Muscle layer of duodenum (tissue), 2 donors: ENCODE measurements at regions not wholly inside any gene's neighbourhood (a gene's known extent, or its start where the extent isn't known, plus 50 kb on each side); places are given as distances from the start of the nearest gene placed in this dataset.
"Not testable (repeated sequence)": the region's sequence is repeated elsewhere in the genome, so short reads cannot be mapped to it uniquely, and the experiment has no call there.

Experiments used
- H3K27ac ChIP-seq: one replicate; pipeline ENCODE4 v1.7.0; 2013; ENCODE audit warnings: mild to moderate bottlenecking, low read length
- H3K27me3 ChIP-seq: one replicate; pipeline ENCODE4 v1.7.0; 2013; ENCODE audit warnings: low read depth, mild to moderate bottlenecking, control low read depth, low read length
- H3K36me3 ChIP-seq, 2 donors: one replicate each; pipeline ENCODE4 v1.7.0; 2013; ENCODE audit warnings: low read length in 2 of 2, control low read depth in 1 of 2, mild to moderate bottlenecking in 1 of 2; ENCODE audit not compliant: insufficient read depth in 2 of 2, control insufficient read depth in 1 of 2
- H3K4me1 ChIP-seq, 2 donors: one replicate each; pipeline ENCODE4 v1.7.0; 2013; ENCODE audit warnings: low read length in 2 of 2, mild to moderate bottlenecking in 2 of 2, control low read depth in 1 of 2, moderate library complexity in 1 of 2; ENCODE audit not compliant: insufficient read depth in 2 of 2, control insufficient read depth in 1 of 2
- H3K4me3 ChIP-seq, 2 donors: one replicate each; pipeline ENCODE4 v1.7.0; 2013; ENCODE audit warnings: low read length in 2 of 2, low read depth in 1 of 2, mild to moderate bottlenecking in 1 of 2
- H3K9me3 ChIP-seq, 2 donors: one replicate each; pipeline ENCODE4 v1.7.0; 2013; ENCODE audit warnings: low read length in 2 of 2, control low read depth in 1 of 2, mild to moderate bottlenecking in 1 of 2; ENCODE audit not compliant: control insufficient read depth in 1 of 2
- donor health status: healthy.

DNA sequence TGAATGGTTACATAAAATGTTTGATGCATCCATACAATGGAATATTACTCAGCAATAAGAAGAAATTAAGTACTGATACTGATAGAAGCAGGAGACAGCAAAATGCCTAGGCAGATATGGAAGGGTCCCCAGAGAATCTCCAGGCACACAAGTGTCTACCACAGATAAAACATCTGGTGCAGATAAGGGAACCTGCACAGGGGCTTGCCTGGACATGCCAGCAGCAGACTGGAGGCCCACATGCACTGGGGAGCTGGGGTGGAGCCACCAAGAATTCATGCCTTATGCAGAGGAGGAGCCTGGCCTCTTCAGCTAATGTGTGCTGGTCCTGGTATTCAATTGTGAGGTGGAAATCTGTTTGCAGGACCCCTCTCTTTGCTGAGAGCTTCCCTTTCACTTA, 129.2 kb upstream of the CTSV start:
- not testable (repeated sequence) for H3K4me1 ChIP-seq, H3K9me3 ChIP-seq, H3K36me3 ChIP-seq, H3K4me3 ChIP-seq, H3K27ac ChIP-seq, H3K27me3 ChIP-seq

DNA sequence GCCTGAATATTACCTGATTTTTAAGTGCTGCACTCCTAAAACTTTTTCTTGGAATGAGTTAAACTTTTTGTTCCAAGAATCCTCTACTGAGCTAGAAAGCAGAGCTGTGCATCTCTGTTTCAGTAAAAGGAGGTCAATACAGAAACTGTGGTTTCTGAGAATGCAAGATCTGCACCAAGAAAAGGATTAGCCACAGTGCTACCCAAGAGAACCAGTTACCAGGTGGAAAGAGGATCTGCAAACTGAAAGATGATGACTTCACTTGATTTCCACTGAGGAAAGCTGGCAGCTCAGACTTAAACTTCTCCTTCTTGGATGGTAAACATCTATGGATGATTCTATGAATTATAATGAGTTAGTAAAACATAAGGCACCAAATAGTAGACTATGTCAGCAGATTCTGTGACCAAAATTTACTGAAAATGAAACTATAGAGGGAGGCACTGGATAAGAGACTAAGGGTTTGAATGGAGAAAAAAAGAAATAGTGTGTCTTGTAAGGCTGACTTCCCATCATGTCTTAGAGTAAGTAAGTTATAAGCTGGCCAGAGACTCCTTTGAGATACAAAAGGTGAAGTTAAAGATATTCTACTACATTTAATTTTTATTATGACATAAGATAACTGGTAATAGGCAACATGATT, 127.7 kb upstream of the CTSV start:
- H3K9me3 ChIP-seq, H3K36me3 ChIP-seq, H3K27ac ChIP-seq, H3K27me3 ChIP-seq, H3K4me1 ChIP-seq, H3K4me3 ChIP-seq: not testable (repeated sequence)

DNA sequence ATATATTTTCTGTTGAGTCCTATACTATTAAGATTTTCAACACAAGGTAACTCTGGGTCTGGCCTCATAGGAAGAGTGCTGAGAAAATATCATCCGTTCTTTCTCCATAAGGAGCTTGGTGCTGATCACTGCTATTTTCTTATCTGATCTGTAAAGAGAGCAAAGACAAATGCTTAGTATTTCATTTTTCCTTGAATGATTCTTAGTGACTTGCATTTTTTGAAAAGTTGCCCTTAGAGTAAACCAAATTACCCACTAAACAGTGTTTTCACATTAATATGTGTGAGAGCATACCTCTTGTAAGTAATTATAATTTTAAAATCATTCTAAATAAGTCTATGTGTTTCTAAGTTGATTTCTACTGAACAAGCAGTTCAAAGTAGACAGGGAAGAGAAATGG, 121.3 kb upstream of the CTSV start:
- no peaks in the 10 kb centered on the region for H3K36me3 ChIP-seq
- no peak overlapping the region for H3K4me3 ChIP-seq
- no peaks in the 10 kb centered on the region for H3K9me3 ChIP-seq
- H3K27ac ChIP-seq, result no peak overlapping the region
- H3K4me1 ChIP-seq, result no peaks in the 10 kb centered on the region
- H3K27me3 ChIP-seq, result no peaks in the 10 kb centered on the region

DNA sequence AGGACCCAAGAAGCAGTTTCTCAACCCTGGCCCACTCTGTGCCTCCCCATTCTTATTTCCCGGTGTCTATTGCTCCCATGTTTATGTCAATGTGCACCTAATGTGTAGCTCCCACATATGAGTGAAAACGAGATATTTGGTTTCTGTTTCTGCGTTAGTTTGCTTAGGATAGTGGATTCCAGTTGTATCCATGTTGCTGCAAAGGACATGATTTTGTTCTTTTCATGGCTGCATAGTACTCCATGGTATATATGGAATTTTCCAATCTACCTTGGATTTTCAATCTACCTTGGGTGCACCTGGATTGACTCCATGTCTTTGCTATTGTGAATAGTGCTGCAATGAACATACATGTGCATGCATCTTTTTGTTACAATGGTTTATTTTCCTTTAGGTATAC, 119.8 kb upstream of the CTSV start:
- H3K9me3 ChIP-seq, H3K4me3 ChIP-seq, H3K27me3 ChIP-seq, H3K36me3 ChIP-seq, H3K4me1 ChIP-seq, H3K27ac ChIP-seq: not testable (repeated sequence)

DNA sequence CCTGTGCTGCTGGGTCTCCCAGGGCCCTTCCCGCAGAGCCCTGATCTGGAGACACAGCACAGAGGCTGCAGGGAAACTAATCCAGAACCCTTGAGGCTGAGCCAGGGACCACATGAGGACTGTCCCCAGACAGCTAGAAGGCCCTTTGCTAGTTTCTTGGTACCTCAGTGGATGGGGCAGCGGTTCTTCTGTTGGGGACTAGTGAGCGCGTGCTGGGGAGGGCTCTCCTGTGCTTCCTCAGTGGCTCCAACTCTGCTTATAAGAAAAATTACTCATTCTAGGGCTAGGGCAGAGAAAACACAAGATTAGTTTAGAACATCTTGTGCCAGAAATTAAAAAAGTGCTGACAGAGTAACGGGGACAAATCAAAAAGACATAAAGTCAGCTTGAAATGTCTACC, 116.5 kb upstream of the CTSV start:
- H3K9me3 ChIP-seq, H3K36me3 ChIP-seq, H3K27me3 ChIP-seq, H3K4me3 ChIP-seq, H3K4me1 ChIP-seq, H3K27ac ChIP-seq: not testable (repeated sequence)

DNA sequence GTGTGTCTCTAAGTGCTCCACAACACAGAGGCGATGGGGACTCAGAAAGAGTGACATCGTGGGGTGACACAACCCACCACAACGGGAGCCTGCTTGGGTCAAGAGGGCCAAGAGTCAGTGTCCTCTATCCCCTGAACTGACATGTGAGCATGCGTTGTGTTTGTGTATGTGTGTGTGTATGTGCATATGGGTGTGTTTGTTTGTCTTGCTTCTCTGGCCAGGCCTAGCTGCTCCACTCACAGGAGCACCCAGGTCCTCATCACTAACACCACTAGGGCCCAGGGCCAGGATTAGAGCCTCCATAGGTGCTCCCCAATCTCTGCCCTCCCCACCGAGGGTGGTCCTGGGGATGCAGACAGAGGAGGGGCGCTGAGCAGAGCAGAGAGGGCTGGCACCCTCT, 115.0 kb upstream of the CTSV start:
- H3K27me3 ChIP-seq, result no peaks in the 10 kb centered on the region
- no peaks in the 10 kb centered on the region for H3K9me3 ChIP-seq
- no peak overlapping the region for H3K27ac ChIP-seq
- H3K4me1 ChIP-seq, result no peaks in the 10 kb centered on the region
- no peak overlapping the region for H3K4me3 ChIP-seq
- no peaks in the 10 kb centered on the region for H3K36me3 ChIP-seq

DNA sequence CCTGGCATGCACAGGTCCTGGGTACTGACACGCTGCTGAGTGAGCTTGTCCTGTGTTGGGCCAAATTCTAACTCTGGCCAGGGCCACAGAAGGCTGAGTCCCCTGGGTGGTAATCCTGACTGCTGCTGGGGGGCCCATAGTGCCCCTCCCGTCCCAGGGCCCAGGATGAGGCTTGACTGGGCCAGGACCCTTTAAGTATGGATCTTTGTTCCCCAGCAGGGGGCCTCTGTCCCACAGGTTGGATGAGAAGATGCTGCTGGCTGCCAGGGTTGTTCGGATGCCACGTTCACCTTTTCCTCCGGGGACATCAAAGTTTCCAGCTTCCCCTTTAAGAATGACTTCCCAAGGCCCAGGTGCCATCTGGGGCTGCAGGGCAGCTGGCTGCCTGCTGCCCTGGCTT, 114.2 kb upstream of the CTSV start:
- H3K27me3 ChIP-seq, H3K4me1 ChIP-seq: not testable (repeated sequence)

DNA sequence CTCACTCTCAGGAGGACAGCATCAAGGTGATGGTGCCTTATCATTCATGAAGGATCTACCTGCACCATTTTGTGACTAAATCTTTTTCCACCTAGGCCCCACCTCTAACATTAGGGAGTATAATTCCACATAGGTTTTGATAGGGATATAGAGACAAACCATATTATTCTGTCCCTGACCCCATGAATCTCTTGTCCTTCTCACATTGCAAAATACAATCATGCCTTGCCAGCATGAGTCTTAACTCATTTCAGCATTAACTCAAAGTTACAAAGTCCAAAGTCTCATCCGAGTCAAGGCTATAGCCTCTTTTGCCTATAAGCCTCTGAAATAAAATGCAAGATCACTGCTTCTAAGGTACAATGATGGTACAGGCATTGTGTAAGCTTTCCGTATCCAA, 111.5 kb upstream of the CTSV start:
- H3K4me1 ChIP-seq, H3K9me3 ChIP-seq, H3K4me3 ChIP-seq, H3K27ac ChIP-seq, H3K36me3 ChIP-seq, H3K27me3 ChIP-seq: not testable (repeated sequence)

More for the DNA sequence above, 114.2 kb upstream of the CTSV start:
- H3K9me3 ChIP-seq, H3K36me3 ChIP-seq, H3K27ac ChIP-seq, H3K4me3 ChIP-seq: not testable (repeated sequence)

DNA sequence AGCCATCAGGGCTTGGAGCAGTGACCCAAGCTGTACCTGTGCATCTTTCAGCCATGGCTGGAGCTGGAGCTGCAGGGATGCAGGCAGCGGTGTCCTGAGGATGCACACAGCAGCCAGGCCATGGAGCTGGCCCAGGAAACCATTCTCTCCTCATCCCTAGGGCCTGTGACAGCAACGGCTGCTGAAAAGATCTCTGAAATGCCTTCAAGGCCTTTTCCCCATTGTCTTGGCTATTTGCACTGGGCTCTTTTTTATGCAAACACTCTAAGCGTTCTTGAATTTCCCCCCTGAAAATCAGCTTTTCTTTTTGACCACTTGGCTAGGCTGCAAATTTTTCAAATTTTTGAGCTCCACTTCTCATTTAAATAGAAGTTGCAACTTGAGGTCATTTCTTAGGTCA, 109.5 kb upstream of the CTSV start:
- H3K36me3 ChIP-seq, H3K27me3 ChIP-seq, H3K27ac ChIP-seq, H3K9me3 ChIP-seq, H3K4me1 ChIP-seq, H3K4me3 ChIP-seq: not testable (repeated sequence)

DNA sequence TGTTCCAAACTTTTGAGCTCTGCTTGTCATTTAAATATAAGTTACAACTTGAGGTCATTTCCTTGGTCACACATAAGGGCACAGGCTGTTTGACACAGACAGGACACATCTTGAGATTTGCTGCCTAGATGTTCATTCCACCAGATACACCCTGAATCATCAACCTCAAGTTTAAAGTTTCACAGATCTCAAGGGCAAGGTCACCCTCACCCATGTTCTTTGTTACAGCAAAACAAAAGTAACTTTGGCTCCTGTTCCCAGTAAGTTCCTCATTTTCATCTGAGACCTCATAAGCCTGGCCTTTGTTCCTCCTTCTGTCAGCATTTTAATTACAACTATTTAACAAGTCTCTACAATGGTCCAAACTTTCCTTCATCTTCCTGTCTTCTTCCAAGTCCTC, 106.7 kb upstream of the CTSV start:
- H3K27ac ChIP-seq, H3K36me3 ChIP-seq, H3K4me1 ChIP-seq, H3K27me3 ChIP-seq, H3K4me3 ChIP-seq, H3K9me3 ChIP-seq: not testable (repeated sequence)

DNA sequence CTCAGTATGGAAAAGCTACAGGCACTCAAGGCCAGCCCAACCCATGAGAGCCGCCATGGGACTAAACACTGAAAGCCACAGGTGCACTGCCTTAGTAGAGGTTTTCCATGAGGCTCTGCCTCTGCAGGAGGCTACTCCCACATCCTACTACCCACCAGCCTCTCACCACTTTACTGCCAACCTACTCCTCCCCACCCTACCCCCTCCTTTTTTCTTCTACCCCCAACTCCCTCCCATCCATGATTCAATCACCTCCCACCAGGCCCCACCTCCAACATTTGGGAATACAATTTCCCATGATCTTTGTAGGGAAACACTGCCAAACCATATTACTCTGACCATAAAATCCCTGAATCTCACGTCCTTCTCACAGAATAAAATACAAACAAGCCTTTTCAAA, 101.6 kb upstream of the CTSV start:
- Histone ChIP-seq H3K27me3 (no peaks in the 10 kb centered on the region), H3K9me3 (no peaks in the 10 kb centered on the region), H3K4me1 (no peaks in the 10 kb centered on the region), H3K36me3 (no peaks in the 10 kb centered on the region), H3K4me3 (no peak overlapping the region), H3K27ac (no peak overlapping the region)

DNA sequence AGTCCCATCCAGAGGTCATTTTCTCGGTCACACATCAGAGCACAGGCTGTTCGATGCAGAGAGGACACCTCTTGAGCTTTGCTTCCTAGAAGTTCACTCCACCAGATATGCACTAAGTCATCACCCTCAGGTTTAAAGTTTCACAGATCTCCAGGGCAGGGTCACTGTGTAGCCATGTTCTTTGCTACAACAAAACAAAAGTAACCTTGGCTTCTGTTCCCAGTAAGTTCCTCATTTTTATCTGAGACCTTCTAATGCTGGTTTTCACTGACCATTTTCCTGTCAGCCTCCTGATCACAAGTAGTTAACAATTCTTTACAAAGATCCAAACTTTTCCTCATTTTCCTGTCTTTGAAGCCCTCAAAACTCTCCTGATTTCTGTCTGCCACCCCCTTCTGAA, 97.5 kb upstream of the CTSV start:
- no peak overlapping the region for H3K27ac ChIP-seq
- no peaks in the 10 kb centered on the region for H3K27me3 ChIP-seq
- no peaks in the 10 kb centered on the region for H3K36me3 ChIP-seq
- H3K4me1 ChIP-seq, result no peaks in the 10 kb centered on the region
- H3K9me3 ChIP-seq, result no peaks in the 10 kb centered on the region
- no peak overlapping the region for H3K4me3 ChIP-seq
